ENCODE measurements at regions not wholly inside any gene's neighbourhood (a gene's known extent, or its start where the extent isn't known, plus 50 kb on each side); places are given as distances from the start of the nearest gene placed in this dataset.

DNA sequence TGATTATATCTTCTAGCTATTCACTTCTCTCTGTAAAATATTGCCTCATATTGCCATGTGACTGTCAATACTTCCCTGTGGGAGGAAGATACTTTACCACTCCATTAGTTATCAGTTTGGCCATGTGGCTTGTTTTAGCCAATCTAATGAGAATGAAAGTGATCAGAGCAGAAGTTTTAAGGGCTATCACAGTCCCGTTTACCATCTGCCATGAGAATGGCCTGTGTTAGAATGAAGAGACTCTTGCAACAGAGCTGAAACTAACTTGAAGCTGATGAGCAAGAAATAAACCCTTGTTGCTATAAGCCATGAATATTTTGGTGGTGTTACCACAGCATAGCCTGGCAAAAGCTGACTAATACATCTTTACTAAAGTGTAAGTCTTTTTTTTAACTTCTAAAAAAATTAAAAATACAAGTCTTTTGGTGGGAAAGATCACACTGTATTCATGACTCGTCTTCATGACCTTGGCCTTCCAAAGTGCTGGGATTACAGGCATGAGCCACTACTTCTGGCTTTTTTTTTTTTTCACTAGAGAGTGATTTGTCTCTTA is 68.0 kb upstream of the CTNNA1 start:
- TF ChIP-seq, protein P1, sequence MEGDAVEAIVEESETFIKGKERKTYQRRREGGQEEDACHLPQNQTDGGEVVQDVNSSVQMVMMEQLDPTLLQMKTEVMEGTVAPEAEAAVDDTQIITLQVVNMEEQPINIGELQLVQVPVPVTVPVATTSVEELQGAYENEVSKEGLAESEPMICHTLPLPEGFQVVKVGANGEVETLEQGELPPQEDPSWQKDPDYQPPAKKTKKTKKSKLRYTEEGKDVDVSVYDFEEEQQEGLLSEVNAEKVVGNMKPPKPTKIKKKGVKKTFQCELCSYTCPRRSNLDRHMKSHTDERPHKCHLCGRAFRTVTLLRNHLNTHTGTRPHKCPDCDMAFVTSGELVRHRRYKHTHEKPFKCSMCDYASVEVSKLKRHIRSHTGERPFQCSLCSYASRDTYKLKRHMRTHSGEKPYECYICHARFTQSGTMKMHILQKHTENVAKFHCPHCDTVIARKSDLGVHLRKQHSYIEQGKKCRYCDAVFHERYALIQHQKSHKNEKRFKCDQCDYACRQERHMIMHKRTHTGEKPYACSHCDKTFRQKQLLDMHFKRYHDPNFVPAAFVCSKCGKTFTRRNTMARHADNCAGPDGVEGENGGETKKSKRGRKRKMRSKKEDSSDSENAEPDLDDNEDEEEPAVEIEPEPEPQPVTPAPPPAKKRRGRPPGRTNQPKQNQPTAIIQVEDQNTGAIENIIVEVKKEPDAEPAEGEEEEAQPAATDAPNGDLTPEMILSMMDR (IDR thresholded peaks at IDR 0.05): no peak
- no peak for TF ChIP-seq POLR2A (IDR thresholded peaks at IDR 0.05)
